ENCODE measurements at regions not wholly inside any gene's neighbourhood (a gene's known extent, or its start where the extent isn't known, plus 50 kb on each side); places are given as distances from the start of the nearest gene placed in this dataset.
A peak's percentile ranks its signal among the peaks of the same experiment; 100 is the strongest.

DNA sequence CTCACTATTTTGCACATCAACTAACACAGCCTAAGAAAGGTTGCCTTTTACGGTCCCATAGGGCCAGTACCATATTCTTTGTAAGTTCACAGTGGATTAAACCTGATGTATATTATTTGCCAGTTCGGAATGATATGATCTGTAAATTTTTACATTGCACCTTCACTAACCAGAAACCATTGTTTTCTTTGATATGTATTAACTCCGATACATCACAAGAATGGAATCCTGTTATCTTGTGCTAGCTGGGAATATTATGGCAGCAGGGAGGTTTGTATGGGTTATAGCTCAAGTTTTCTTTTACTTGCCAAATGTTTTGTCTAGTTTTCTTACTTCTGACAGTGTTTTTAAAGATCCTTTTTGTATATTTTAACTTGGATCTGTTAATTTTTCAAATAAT is 51.4 kb upstream of the S1PR1 start:
- no peaks in the 10 kb centered on the region for H3K9me3 ChIP-seq
- DNase-seq = no peak
- H3K4me3 ChIP-seq = no peak overlapping the region
- no peaks in the 10 kb centered on the region for H3K27me3 ChIP-seq
- no peaks in the 10 kb centered on the region for H3K36me3 ChIP-seq
- no peak overlapping the region for H3K27ac ChIP-seq
- H3K4me1 ChIP-seq = no peaks in the 10 kb centered on the region
- TF ChIP-seq CTCF (IDR thresholded peaks at IDR 0.05) = no peak
- intact Hi-C loops (cut with DNase I; ENCODE audit: low total_unique reads) = no loop called here

DNA sequence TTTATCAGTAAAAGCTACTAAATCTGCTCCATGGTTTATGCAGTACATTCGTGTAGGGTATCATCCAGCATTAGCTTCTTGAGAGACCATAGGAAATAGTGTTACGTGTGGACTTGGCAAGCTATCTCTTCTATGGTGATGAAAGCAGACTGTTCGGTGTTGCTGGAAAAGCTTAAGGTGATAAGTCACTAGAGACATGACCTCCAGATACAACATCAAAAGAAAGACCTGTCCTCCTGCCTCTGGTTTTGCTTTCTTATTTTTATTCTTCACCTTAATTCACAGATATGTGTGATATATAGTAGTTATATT is 53.5 kb upstream of the S1PR1 start:
- no peak overlapping the region for H3K4me3 ChIP-seq
- no peaks in the 10 kb centered on the region for H3K27me3 ChIP-seq
- no peaks in the 10 kb centered on the region for H3K9me3 ChIP-seq
- intact Hi-C loops (cut with DNase I; ENCODE audit: low total_unique reads) = no loop called here
- no peak overlapping the region for H3K27ac ChIP-seq
- no peak for TF ChIP-seq CTCF (IDR thresholded peaks at IDR 0.05)
- H3K36me3 ChIP-seq = no peaks in the 10 kb centered on the region
- no peak for DNase-seq
- H3K4me1 ChIP-seq = no peaks in the 10 kb centered on the region

DNA sequence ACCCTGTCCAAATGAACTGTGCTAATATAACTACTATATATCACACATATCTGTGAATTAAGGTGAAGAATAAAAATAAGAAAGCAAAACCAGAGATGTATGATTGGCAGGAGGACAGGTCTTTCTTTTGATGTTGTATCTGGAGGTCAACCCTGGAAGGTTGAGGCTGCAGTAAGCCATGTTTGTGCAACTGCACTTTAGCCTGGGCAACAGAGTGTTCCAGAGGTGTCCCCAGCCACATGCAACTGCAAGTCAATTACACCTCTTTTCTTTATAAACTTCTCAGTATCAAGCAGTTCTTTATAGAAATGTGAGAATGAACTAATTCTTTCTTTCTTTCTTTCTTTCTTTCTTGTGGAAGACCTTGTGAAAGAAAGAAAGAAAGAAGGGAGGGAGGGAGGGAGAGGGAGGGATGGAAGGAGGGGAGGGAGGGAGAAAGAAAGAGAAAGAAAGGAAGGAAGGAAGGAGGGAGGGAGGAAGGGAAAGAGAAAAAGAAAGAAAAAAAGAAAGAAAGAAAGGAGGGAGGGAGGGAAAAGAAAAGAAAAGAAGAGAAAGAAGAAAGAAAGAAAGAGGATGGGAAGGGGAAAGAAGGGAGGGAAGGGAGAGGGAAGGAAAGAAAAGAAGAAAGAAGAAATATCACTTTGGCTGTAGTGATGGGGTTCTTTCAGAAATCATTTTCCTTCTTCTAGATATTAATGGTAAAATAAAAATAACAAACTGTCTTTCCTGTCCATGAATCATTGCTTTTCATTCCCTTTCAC is 54.0 kb upstream of the S1PR1 start:
- Histone ChIP-seq H3K27ac (no peak overlapping the region), H3K4me3 (no peak overlapping the region), H3K27me3 (no peaks in the 10 kb centered on the region), H3K36me3 (no peaks in the 10 kb centered on the region), H3K4me1 (no peaks in the 10 kb centered on the region), H3K9me3 (no peaks in the 10 kb centered on the region)
- TF ChIP-seq CTCF (IDR thresholded peaks at IDR 0.05) = no peak
- no peak for DNase-seq
- intact Hi-C loops (cut with DNase I; ENCODE audit: low total_unique reads) = no loop called here

GRCh38 chr1:101181930-101182329 is 54.9 kb upstream of the S1PR1 start:
- Histone ChIP-seq H3K27ac (no peak overlapping the region), H3K27me3 (no peaks in the 10 kb centered on the region), H3K9me3 (no peaks in the 10 kb centered on the region), H3K4me1 (no peaks in the 10 kb centered on the region), H3K36me3 (no peaks in the 10 kb centered on the region), H3K4me3 (no peak overlapping the region)
- intact Hi-C loops (cut with DNase I; ENCODE audit: low total_unique reads) = no loop called here
- no peak for TF ChIP-seq CTCF (IDR thresholded peaks at IDR 0.05)
- peak in 1 of 2 donors; percentile 23 for DNase-seq

DNA sequence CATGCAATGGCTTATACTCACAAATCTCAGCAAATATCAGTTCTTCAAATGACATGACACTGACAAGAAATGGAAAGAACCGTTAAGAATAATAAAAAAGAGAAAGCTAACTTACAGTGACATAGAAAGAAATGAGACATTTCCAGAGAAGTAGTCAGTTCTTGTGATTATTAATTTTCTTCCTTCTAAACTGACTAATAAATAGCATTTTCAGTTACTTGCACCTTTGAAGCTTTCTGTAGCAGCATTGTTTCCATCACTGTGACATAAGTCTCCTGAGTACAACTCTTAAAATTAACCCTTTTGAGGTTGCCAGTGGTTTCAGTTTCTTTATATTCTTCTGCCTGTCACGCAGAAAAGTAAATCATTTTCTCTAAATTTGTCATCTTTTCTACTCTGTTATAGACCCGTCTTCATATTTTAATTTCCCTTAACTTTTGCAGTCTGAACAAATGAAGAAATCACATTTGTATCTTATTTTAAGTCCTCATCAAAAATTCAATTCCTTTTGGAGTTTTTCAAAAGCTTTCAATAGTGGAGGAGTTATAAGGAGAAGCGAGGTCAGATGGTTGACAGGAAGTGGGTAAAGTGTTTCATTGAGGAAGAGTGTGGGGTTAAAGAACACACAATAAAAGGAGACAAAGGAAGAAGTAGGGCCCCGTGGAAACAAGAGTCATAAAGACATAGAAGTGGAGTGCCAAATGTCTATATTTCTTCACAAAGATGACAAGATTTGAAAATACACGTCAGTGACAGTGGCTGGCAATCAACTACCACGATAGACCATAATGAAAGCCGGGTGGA is 57.9 kb upstream of the S1PR1 start:
- H3K4me3 ChIP-seq = no peak overlapping the region
- H3K36me3 ChIP-seq = no peaks in the 10 kb centered on the region
- TF ChIP-seq CTCF (IDR thresholded peaks at IDR 0.05) = no peak
- H3K27ac ChIP-seq = no peak overlapping the region
- intact Hi-C loops (cut with DNase I; ENCODE audit: low total_unique reads) = no loop called here
- no peaks in the 10 kb centered on the region for H3K9me3 ChIP-seq
- H3K27me3 ChIP-seq = no peaks in the 10 kb centered on the region
- peaks cover 0 to 7% (median 0%) of the 10 kb centered on the region in 4 donors for H3K4me1 ChIP-seq
- no peak for DNase-seq

Measured in tibial artery (tissue), 4 donors.